Ureter (tissue), 1 donor: ENCODE measurements at regions not wholly inside any gene's neighbourhood (a gene's known extent, or its start where the extent isn't known, plus 50 kb on each side); places are given as distances from the start of the nearest gene placed in this dataset.

Experiments used
- DNase-seq: peaks from one replicate; pipeline ENCODE4 v3.0.0-alpha.2; 2020; ENCODE audit warnings: low spot score
- donor health status: DM: yes; HTN: yes; CAD: no.

DNA sequence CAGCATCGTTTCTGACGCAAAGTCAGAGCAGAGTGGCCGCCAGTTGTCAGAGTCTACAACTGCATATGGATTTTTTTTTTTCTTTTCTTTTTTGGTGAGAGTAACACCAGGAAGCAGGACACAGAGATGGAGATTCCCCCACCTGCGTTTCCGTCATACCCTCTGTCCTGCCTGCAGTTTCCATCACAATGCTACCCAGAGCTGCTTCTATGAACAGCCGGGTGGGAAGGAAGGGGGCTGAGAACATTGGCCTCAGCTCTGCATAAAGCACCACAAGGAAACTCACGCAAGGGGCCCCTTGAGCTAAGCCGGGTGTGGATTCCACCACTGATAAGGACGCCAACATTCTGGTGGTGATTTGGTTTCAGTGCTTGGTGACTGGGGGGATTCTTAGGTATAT, 183.5 kb upstream of the AFDN start:
- DNase-seq, result no peak

DNA sequence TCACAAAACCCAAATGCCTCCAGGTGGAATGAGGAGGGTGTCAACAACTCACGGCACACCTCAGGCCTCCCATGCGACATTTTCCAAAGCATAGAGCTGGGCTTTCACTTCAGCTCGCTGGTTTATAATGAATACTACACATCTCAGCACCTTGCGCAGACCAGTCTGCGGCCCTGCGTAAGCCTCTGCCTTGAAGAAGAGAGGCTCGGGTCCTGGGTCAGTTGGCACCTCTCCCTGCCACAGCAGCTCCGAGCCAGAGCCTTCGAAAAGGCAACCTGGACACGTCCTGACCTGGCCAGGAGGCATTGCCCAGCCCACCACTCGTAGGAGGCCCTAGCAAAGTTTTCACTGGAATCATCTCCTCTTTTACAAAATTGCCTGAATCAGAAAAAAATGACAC, 183.0 kb upstream of the AFDN start:
- DNase-seq, result no peak

DNA sequence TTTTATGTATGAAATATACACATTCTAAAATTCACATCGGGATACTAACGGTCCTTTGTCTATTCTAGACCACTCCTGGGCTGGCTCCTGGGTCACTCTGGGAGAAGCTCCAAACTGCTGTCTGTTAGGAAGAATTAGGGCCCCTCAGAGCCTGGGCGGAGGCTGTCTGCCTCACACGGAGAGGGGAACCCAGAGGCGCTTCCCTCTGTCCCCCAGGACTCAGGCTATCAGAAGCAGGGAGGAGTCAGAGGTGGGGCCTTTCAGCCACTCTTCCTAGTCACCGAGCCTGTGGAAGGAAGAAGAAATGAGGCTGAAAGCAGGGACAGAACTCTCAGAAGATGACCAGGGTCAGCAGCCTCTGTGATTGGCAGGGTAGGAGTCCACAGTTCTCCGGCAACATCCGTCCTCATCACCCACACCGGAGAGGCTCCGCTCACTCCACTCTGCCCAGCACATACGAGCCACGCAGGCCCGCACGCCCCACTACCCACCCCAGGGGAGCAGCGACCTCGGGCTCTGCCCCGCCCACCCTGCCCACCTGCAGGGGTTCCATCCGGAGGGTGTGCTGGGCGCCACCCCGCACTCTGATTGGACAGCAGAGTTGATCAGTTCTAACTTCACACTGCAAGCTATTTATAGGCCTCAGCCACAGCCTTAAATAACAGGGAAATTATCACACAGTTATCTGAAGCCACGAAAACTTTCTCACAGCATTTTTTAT, 182.1 kb upstream of the AFDN start:
- no peak for DNase-seq

DNA sequence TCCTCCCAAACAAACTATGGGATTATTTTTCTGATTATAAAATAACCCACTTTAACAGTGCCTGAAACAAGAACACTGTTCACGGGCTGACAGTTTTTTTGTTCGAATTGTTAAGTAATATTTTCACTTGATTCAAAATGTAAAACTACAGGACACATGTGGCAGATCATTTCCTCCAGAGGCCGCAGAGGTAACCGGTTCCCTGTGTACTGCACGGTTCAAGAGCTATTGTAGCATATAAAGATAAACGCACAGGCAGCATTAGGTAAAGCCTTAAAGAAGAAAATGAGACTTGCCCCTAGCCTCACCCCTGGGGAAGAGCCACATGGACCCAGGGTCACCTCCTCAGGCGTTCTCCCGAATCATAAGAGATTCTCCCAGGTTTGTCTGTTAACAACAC, 181.3 kb upstream of the AFDN start:
- DNase-seq, result no peak

DNA sequence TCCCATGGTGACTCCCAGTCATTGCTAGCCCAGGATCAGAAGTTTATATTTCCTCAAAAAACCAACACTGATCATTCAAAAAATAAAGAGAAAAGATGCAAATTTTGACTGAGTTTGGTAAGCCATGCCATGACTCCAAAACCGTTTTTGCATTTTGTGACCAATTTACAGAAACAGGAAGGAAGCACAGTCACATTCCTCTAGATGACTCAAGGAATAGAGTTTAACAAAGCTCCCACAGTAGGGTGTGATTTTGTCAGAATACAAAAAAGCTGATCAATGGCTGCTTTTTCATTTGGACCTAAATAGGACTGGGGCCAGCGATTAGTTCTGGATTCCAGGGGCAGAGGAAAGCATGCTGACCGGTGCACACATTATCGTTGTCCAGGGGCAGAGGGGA, 179.4 kb upstream of the AFDN start:
- no peak for DNase-seq

DNA sequence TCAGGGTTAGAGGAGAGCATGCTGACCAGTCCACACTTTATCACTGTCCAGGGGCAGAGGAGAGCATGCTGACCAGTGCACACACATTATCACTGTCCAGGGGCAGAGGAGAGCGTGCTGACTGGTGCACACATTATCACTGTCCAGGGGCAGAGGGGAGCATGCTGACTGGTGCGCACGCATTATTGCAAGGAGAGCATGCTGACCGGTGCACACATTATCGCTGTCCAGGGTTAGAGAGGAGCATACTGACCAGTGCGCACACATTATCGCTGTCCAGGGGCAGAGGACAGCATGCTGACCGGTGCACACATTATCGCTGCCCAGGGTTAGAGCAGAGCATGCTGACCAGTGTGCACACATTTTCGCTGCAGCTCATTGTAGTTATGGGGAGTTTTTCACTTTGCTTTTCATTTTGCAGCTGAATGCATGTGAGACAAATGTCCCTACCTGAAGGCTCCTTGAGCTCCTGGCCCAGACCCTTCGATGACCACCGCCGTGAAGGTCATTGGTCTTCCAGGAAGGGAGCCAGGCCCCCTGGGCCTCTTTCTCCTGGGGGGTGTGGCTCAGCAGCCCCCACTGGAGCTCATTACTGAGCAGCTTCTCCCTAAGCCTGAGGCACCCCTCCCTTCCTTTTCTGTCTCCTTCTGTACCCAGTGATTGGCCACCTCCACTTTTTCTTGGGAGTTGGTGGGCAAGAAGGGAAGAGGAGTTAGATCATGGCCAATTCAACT, 178.8 kb upstream of the AFDN start:
- no peak for DNase-seq

DNA sequence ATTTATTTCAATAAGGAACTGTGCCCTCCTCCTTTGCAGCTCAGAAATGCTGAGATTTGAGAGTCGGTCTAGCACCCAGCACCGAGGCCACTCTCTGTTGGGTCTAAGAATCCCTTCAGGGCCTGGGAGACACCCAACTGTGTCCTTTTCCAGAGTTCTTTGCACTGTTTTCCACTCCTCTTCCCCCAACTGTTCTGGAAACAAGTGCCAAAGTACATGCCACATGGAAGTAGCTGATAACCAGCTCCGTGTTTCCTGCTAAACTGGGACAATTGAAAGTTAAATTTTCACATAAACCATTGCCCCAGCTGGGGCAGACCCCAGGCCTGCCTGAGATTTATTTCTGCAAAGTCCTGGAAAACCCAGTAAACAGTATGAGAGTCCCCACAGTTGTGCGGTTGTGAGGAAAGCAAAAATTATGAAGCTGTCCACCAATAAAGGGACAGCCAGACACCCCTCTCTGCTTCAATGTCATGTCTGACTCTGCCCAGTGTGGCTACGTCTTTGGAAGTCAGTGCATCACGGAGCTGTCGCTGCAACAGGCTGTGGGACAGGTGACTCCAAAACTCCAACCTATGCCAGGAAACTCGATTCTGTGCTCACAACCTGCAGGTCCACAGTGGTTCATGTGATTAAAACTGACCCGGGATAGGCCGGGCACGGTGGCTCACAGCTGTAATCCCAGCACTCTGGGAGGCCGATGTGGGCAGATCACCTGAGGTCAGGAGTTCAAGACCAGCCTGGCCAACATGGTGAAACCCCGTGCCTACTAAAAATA, 178.0 kb upstream of the AFDN start:
- no peak for DNase-seq

DNA sequence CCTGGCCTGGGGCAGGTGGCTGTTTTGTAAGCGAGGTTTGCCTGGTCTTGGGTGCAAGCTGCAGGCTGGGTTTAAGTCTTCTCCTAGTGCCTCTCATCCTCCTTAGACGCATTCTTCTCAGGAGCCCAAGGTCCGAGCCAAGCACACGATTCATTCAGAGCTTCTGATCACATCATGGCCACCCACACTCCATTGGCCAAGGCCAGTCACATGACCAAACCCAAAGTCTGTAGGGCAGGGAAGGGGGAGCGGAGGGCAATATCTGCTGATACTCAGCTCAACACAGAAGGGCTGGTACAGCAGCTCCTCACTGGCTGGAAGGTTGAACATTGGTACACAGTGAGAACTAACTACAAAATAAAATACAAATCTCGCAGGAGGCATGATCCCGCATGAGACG, 177.2 kb upstream of the AFDN start:
- DNase-seq, result no peak

DNA sequence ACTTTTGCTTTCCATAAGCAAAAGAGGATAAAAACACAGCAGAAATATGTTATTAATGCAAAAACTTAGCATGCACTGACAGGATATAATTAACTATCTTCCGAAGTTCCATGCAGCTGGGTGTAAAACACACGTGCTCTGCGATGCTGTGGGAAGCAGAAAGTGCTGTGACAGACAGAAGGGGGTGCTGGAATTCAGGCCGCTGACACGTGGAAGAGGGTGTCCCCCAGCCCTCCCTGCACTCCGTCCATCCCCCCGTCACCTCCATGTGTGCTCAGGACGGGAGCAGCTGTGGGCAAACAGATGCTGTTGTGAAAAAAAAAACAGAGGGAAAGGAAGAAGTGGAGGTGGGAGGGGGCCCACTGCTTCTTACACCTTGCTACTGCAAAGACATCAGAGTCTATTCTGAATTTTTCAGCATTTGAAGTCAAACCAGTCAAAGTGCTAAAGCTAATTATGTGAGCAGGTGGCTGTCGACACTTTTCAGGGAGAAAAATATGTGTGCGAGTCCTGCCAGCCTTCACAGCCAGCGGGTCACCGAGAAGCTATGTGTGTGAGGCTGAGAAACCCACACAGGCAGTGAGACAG, 175.9 kb upstream of the AFDN start:
- DNase-seq, result no peak

DNA sequence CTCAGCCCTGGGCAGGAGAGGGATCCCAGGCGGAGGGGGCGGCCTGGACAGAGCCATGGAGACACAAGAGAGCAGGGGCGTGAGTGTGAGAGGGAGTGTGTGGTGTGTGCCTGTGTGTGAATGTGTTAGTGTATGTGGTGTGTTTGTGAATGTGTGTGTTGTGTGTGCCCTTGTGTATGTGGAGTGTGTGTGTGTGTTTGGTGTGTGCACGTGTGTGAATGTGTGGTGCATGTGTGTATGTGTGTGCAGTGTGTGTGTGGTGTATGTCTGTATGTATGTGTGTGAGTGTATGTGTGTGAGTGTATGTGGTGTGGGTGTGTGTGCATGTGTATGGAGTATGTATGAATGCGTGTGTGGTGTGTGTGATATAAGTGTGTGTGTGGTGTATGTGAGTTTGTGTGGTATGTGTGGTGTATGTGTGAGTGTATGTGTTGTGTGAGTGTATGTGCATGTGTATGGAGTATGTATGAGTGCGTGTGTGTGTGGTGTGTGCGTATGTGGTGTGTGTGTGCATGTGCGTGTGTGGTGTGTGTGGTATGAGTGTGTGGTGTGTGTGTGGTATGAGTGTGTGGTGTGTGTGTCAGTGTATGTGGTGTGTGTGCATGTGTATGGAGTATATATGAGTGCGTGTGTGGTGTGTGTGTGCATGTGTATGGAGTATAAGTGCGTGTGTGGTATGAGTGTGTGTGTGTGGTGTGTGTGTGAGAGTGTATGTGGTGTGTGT, 175.2 kb upstream of the AFDN start:
- DNase-seq, result no peak

DNA sequence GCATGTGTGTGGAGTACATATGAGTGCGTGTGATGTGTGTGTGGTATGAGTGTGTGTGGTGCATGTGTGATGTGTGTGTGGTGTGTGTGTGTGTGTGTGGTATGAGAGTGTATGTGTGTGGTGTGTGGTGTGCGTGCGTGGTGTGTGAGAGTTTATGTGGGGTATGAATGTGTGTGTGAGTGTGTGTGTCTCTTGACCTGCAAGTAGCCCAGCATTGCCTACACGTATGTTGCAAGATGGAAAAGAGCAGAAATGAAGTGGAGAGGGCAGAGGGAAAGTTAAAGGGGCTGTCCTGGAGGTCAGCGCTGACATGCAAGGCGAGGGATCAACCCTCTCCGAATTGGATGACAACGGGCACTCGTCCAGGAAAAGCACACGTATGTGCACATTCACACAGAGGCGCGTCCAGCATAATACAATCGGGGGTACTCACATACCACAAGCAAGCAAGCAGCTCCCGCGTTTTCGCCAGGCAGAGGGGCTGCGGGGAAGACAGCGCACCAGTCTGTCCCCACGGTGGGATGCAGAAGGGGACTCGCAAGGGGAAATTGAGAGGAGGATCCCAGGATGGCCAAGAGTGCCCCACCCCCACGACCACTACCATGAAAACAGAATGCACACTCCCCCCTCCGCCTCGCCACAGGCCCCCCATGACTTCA, 174.5 kb upstream of the AFDN start:
- no peak for DNase-seq

DNA sequence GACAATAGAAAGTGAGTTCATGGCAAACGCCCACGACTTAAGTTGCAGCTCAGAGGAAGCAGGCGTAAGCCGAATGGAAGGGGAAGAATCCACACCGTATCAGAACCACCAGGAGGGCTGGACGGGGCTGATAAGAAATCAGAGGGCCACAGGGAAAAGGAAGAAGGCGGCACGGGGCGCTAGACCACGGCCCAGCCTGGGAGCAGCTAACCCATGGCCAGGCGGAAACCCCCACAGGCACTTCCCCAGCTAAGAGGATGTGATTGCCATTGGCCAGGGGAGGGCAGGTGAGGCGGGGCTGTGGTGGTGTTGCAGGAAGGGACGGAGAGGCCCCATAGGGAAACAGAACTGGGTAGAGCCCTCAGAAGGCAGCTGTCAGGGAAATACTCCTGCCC, 174.0 kb upstream of the AFDN start:
- DNase-seq, result no peak

DNA sequence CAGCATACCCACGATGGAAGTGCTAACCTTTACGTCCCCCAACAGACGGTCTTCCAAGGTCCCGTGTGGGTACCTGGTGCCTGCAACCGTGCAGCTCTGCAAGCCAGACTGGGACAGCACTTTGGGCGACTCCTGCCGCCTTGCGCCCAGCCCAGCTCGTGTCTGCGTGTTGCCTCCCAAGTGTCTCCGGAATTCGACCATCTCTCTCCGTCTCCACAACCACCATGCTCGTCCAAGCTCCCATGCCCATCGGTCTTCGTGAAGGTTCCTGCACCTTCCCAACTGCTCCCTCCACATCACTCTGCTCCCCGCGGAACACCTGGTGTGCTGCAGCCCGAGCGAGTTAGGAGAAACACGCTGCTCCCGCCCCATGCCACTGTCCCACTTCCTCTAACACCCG, 173.2 kb upstream of the AFDN start:
- no peak for DNase-seq

DNA sequence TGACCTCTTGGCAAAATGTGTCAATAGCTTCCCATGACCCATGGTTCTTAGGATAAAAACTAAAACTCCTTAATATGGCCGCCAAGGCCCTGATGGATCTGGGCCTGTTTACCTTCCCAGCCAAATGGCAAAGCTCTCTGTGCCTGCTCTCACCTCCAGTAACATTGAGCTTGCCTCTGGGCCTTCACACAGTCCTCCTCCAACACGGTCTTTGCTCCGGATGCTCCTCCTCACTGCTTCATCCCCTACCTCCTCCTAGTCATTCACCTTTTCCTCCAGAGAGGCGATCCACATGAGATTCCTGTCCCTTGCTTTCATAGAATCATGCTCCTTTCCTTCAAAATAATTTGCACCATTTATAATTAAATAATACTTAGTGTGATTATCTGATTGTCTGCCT, 172.3 kb upstream of the AFDN start:
- no peak for DNase-seq

DNA sequence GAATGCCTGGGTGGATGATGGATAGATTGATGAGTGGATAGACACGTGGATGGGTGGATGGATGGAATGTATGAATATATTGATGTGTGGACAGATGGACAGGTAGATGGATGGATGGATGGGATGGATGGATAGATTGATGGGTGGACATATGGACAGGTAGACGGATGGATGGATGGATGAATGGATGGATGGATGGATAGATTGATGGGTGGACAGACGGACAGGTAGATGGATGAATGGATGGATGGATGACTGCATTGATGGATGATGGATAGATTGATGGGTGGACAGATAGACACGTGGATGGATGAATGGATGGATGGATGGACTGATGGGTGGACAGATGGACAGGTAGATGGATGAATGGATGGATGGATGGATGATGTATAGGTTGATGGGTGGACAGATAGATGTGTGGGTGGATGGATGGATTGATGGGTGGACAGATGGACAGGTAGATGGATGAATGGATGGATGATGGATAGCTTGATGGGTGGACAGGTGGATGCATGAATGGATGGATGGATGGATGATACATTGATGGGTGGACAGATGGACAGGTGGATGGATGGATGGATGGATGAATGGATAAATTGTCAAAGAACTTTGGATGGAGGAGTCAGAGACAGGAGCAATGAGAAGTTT, 171.4 kb upstream of the AFDN start:
- no peak for DNase-seq

DNA sequence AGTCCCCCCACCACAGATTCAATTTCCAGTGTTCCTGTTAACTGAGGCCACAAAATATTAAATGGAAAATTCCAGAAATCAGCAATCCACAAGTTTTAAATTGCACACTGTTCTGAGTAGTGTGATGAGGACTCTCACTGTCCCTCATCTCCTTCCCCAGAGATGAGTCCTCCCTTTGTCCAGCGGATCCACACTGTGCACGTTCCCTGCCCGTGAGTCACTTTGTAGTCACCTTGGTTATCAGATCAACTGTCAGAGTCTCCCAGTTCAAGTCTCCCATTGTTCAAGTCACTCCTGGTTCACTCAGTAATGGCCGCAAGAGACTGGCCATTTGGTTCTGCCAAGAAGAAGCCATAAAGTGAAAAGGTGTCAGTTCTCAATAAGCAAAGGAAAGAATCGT, 168.6 kb upstream of the AFDN start:
- no peak for DNase-seq

DNA sequence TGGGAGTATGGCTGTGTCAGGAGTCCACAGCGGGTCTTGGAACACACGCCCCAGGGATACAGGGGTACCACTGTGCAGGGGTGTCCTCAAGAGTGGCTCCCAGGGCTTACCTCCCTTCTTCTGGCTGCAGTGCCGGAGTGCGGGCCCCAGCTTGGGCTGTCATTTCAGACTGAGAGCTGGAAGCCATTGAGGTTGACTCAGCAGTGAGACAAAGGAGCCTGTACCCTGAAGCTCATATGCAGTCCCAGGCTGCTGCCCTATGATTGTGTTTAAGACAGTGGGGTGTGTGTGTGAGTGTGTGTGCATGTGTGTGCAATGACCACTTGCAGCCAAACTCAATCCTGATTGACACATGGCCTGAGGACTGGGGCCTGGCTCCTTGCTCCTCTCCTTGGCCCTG, 167.7 kb upstream of the AFDN start:
- DNase-seq, result no peak

DNA sequence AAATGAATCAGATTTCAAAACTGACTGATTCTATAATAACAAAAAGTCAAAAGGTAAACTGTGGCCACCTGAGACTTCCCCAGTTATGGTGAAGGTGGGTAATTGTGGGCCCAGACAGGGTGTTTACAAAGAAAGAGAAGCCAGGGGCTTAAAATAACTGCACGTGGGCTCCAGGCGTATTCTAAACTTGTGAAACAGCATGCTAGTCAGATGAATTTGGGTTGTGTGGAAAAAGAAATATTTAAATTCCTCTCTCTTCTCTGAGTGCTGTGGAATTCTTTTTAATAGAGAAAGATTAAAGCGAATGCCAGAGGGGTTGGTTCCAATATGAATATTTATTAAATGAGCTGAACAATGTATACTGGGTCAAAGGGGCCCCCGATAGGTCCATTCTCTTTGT, 166.3 kb upstream of the AFDN start:
- DNase-seq, result no peak

DNA sequence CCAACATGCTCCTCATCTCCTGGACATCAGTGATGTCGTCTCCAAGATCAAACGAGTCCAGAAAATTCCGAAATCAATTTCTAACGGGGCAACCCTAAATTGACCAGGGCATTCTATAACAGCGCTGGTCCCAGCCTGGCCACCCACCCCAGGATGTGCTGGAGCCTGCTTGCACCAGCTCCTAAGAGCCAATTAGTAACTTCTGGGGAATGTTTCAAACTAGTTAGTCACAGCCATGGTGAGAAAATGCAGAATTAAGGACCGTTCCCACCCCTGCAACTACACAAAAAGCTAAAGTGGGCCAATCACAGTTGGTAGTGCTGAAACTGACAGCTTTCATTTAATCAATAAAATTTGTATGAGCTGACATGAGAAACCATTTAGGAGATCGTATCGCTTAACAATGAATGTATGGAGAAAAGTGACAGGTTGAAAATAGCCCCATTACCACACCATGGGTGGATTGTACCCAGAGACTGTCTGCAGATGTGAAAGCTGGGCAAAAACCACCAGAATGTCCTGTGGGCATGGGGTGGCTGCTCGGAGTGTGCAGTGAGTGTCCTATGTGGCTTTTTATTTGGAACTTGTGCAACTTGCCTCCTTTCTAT, 165.7 kb upstream of the AFDN start:
- no peak for DNase-seq

DNA sequence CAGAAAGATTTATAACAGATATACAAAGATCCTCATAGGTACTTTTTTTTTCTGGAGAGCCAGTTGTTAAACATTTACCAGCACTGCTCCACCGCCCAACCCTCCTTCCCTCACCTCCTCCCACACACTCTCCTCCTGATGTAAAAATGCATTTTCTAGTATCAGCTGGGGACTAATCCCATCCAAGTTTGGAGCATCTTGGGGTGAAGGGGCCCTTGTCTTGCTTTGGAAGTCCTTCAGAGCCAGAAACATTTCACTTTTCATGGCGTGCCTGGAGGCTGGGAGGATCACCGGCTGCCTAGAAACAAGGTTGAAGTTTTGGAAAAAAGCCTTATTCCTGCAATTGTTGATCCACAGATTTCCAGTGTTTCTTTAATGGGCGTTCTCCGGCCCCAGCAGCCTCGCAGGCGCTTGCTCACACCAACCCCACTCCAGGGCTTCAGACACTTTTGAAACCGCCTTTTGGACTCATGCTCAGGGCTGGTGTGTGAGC, 165.1 kb upstream of the AFDN start:
- no peak for DNase-seq
